ENCODE measurements at regions not wholly inside any gene's neighbourhood (a gene's known extent, or its start where the extent isn't known, plus 50 kb on each side); places are given as distances from the start of the nearest gene placed in this dataset.

- DNase-seq = no peak
These were observed 257.7 kb downstream of the GABRG2 start for GRCh38 chr5:162325143-162325727.

- DNase-seq = no peak
These were observed 267.4 kb downstream of the GABRG2 start for GRCh38 chr5:162334944-162335343.

DNA sequence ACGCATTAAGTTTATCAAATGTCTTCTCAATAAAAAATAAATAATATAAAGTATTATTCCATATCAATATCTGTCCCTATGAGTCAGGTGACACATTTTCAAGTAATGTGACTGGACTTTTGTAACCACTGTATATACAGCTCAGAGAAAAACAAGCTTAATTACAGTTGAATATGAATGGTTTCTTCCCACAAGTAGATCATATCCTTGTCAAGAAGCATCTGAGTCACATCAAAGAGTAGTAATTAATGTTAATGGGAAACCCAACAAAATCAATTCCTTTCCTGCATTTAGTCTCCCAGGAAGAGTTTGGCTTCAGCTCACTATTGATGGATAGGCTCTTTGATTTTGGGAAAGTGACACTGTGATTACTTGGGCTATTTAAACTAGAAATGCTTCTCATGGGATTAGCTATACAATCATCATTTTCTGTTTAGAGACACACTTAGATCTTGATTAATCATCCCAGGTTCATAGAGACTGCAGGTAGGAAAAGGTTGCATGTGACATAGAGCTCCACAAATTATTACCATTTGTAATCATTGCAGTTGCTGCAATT lies 292.9 kb downstream of the GABRG2 start:
- DNase-seq = no peak

GRCh38 chr5:162372256-162372655 lies 304.7 kb downstream of the GABRG2 start:
- no peak for DNase-seq

DNA sequence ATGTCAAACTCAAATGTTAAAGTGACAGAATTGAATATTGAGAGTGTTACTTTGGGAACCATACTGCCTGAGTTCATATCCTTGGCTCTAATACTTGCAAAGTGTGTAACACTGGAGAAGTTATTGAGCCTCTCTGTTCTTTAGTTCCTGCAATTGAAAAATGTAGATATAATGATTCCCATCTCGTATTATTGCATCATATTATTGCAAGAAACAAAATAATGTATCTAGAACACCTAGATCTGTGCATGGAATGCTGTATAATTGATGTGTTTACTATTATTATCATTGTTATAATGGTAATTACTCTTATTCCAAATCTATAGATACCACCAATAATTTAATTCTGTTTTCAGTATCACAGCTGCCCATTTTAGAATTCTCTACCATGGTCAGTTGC lies 310.3 kb downstream of the GABRG2 start:
- no peak for DNase-seq

DNA sequence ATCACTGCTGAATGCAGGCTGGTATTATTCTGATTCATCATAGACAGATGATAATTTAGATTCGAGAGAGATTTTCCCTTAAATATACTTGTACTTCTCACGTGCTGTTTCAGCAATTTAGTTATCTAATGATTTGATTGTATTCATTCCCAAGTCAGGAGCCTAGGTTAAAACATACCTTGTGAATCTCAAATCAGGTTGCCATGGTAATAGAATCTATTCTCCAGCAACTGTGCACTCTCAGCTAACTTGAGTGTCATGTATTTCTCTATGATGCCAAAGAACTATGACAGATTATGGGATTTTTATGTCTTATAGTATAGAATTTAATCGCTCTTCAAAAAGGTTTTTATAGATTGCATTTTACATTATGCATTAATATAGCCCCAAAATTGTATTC lies 315.3 kb downstream of the GABRG2 start:
- no peak for DNase-seq

- DNase-seq = no peak
These were observed 316.7 kb downstream of the GABRG2 start for GRCh38 chr5:162384225-162384624.

DNA sequence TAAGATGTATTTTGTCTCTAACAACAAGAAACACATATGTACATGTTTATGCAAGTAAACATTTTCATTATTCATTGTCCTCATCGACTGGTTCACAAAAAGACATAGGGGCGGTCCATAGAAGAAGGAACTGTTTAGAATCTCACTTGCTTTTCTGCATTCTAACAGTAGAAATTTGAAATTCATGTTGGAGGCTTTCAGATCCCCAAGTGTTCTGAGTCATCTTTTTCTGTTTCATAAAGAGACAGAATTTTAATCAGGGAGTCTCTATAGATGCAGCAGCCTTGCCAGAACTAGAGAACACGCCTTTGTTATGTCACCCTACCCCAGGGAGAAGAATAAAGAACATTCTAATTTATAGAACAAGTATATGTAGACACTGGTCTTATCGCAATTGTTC lies 324.3 kb downstream of the GABRG2 start:
- no peak for DNase-seq

DNA sequence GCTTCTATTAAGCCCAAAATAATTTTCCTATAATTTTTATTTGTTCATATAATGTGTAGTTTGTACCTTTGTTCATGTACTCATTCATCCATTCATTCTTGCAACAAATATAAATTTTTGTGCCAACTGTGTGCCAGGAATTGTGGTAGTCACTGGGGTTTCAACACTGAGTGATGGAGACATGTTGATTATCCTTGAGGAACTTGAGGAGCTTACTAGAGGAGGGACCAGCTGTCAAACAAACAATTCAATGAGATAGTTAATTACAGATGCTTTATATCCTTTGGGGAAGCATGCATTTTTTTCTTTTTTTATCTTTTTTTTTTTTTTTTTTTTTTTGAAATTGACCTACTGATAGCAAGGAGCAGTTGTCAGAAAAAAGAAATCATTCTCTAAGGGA lies 324.8 kb downstream of the GABRG2 start:
- DNase-seq = no peak

- DNase-seq = no peak
These were observed 326.0 kb downstream of the GABRG2 start for GRCh38 chr5:162393534-162393933.

- no peak for DNase-seq
These were observed 340.0 kb downstream of the GABRG2 start for GRCh38 chr5:162407614-162408013.

DNA sequence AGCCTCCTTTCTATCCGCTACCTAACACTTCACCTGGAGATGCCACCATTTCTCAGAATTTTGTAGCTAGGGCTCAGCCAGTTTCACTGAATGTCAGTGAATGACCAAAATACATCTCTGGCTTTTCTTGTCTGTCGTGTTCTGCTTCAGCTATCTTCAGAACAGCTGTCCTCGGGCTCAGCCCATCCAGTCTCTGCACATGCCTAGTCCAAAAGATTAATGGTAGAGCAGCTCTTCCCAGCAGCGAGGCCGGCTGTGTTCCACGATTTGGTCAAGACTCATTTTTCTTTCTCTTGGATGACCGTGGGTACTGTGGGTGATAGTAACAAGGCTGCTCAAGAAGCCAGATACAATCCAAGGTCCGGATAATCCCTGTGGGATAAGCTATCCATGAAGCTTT lies 342.8 kb downstream of the GABRG2 start:
- no peak for DNase-seq

DNA sequence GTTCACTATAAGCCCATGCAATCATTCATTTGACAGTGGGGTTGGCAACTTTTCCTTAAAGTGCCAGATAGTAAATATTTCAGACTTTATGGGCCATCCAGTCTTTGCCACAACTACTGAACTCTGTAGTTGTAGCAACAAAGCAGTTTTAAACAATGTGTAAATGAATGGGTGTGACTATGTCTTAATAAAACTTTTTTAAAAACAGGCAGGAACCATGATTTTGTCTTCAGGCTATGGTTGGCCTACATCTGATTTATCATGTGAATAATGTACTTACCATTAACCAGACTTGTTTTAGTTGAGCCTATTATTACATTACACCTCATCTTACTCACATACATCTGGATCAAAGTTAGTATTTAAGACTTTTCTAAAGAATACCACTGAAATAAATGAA lies 361.6 kb downstream of the GABRG2 start:
- no peak for DNase-seq

DNA sequence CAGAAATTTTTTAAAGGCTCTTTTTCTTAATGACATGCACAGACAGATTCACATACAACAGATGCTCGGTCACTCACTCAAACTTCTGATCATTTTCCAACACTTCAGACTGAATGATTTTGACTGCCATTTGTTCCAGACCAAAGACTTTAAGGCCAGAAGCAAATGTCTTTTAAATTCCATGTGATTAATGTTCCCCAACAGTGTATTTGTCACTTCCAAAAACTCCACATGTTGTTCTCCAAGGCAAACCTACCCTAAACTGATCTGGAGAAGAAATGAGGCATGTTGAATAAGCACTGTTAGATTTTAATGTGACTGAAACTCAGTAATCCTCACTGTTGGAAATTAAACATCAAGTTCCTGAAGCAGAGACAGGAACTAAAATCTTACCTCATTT lies 366.7 kb downstream of the GABRG2 start:
- no peak for DNase-seq

DNA sequence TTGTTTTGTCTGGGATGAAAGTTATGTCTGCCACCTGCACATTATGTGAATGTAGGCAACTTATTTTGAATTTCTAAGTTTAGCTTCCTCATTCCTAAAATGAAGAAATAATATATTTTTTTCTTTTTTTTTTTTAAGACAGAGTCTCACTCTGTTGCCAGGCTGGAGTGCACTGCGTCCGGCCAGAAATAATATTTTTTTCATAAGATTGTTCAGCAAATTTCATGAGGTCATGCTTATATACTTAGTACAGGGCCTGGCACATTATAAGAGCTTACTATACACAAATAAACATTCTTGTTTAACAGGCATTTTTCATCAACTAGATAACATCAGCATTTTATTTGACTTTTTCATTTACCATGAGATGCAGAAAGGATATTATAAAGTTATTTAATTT lies 368.5 kb downstream of the GABRG2 start:
- DNase-seq = no peak

GRCh38 chr5:162444129-162444762 lies 376.7 kb downstream of the GABRG2 start:
- no peak for DNase-seq

DNA sequence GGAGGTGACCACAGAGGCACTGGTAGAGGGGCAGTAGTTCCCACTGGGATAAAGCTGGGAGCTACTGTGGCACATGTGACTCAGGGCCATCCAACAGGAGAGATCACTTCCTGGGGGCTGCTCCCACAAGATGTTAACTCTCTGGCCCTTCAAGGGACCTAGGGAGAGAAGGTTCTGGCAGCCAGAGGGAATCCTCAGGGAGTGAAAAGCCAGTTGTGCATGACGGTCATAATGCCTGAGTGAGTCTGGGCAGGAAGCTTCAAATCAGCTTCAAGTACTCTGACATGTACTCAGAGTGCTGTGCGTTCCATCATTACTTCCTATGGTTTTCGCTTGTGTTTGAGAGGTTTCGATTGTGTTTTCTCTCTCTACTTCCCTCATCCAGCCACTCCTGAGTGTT lies 388.5 kb downstream of the GABRG2 start:
- no peak for DNase-seq

DNA sequence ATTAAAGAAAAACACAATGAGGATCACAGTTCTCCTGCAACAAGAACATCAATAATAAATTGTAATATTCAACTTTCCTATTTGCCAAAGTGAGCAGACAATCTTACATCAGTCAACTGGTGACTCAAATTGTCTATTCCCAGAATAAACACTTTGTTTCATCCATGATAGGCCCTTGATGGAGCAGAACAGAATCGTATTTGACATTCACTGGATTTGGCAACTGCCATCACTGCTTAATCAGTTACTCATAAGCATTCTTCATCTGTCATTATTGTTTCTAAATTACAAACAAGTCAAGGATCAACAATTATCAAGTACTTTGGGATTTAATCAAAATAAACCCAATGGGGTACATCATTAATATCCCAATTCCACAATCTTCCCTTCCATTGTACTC lies 398.4 kb downstream of the GABRG2 start:
- DNase-seq = no peak

DNA sequence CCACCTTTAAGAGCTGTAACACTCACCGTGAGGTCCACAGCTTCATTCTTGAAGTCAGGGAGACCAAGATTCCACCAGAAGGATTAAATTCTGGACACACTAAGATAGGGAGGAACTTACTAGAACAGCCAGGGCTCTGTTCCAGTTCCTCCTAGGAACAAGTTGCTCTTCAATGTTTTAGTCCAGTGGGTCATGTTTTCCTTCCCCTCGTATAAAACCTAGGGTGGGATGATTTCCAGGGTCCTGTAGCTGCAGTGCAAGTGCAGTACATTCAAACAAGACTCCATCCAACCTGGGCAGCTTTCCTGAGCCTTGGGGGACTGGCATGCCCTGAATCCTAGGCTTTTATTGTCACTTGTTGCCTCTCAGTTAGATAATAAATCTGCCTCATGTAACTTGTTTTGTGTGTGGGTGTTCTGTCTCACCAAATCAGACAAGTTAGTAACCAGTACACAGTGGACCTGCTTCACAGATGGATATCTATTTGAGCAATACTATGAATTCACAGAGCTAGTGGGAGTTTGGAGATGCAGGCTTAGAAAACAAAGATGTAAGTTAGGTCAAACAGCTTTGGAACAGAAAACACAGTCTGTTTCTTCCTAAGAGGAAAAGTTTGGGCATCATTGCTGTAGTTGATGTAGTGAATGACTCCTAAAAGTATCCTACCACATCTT lies 405.6 kb downstream of the GABRG2 start:
- DNase-seq = no peak

- DNase-seq = no peak
These were observed 406.7 kb downstream of the GABRG2 start for GRCh38 chr5:162474239-162474638.

- DNase-seq = no peak
These were observed 416.5 kb downstream of the GABRG2 start for GRCh38 chr5:162484095-162484494.

GRCh38 chr5:162484986-162485385 lies 417.4 kb downstream of the GABRG2 start:
- no peak for DNase-seq

DNA sequence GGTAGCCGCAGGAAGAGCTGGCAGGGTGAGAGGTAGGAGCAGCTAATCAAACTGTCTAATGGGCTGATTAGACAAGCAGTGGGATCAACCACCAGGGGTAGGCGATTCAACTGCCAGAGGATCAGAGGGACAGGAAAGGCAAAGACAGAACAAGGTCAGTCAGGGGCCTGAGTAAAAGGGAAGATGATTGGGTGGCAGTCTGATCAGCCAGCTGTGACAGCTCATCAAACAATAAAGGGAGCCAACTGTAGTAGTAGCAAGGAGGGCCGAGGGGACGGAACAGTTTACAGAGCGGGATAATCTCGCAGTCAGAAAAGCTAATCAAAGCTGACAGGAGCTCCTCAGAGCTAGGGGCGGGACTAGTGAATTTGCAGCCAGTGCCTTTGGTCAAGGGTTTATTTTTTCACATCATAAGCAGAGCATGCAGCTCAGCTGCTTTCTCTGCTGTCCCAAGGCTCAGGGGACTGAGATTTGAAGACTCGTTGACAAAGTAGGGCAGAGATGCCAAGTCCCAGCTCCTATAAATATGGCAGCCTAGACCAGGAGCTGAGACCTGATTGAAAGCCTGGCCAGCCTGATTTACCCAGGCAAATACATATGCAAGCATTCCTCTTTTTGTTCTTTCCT lies 418.2 kb downstream of the GABRG2 start:
- no peak for DNase-seq

All from MV-4-11 (cell line).